GM06990 (cell line): ENCODE measurements at regions not wholly inside any gene's neighbourhood (a gene's known extent, or its start where the extent isn't known, plus 50 kb on each side); places are given as distances from the start of the nearest gene placed in this dataset.

Source experiments
- DNase-seq: peaks from one replicate; pipeline ENCODE4 v3.0.0-alpha.2; 2011; ENCODE audit not compliant: insufficient read length; ENCODE audit errors: extremely low read depth
- H3K27me3 ChIP-seq: replicated peaks from 2 replicates; pipeline ENCODE4 v1.6.0; 2011; ENCODE audit warnings: low read length; ENCODE audit not compliant: control insufficient read depth, insufficient read depth
- H3K36me3 ChIP-seq: 2 replicates; pipeline ENCODE4 v1.5.1; 2011; ENCODE audit warnings: low read length; ENCODE audit not compliant: control insufficient read depth, insufficient read depth
- H3K4me3 ChIP-seq: replicated peaks from 2 replicates; pipeline ENCODE4 v1.5.1; 2011; ENCODE audit warnings: low read depth, mild to moderate bottlenecking, control low read depth, low read length
- CTCF ChIP-seq: IDR thresholded peaks from 2 replicates; pipeline ENCODE4 v1.5.1; 2011; ENCODE audit warnings: low read length, control low read depth, mild to moderate bottlenecking, inconsistent platforms; ENCODE audit not compliant: insufficient read depth, poor library complexity, severe bottlenecking

GRCh38 chr4:189096717-189097116 lies 844.0 kb upstream of the FRG1 start:
- no peak for TF ChIP-seq CTCF
- Histone ChIP-seq H3K27me3 (no peaks in the 10 kb centered on the region), H3K4me3 (no peak overlapping the region), H3K36me3 (no peaks in the 10 kb centered on the region)
- DNase-seq: no peak

GRCh38 chr4:189098932-189099696 lies 841.6 kb upstream of the FRG1 start:
- no peaks in the 10 kb centered on the region for H3K36me3 ChIP-seq
- no peaks in the 10 kb centered on the region for H3K27me3 ChIP-seq
- no peak overlapping the region for H3K4me3 ChIP-seq
- no peak for TF ChIP-seq CTCF
- DNase-seq: no peak

- H3K36me3 ChIP-seq: no peaks in the 10 kb centered on the region
- H3K4me3 ChIP-seq: no peak overlapping the region
- DNase-seq: no peak
- H3K27me3 ChIP-seq: no peaks in the 10 kb centered on the region
- no peak for TF ChIP-seq CTCF
Measured at GRCh38 chr4:189113389-189113888, 827.2 kb upstream of the FRG1 start.

GRCh38 chr4:189117426-189117825 lies 823.2 kb upstream of the FRG1 start:
- Histone ChIP-seq H3K36me3 (no peaks in the 10 kb centered on the region), H3K27me3 (no peaks in the 10 kb centered on the region), H3K4me3 (no peak overlapping the region)
- no peak for TF ChIP-seq CTCF
- DNase-seq: no peak

GRCh38 chr4:189121336-189121735 lies 819.3 kb upstream of the FRG1 start:
- H3K4me3 ChIP-seq: no peak overlapping the region
- DNase-seq: no peak
- no peaks in the 10 kb centered on the region for H3K27me3 ChIP-seq
- TF ChIP-seq CTCF: no peak
- no peaks in the 10 kb centered on the region for H3K36me3 ChIP-seq
